GM21619 (cell line): ENCODE measurements at regions not wholly inside any gene's neighbourhood (a gene's known extent, or its start where the extent isn't known, plus 50 kb on each side); places are given as distances from the start of the nearest gene placed in this dataset.

Experiments used
- ATAC-seq: cut with Tn5 transposase; IDR thresholded peaks from one replicate; pipeline ENCODE4 v1.9.1; 2021; ENCODE audit not compliant: unreplicated experiment

- ATAC-seq, result no peak
Observed at GRCh38 chr9:16128003-16128402, 575.2 kb downstream of the CCDC171 start.

- ATAC-seq, result no peak
Observed at GRCh38 chr9:16131264-16131663, 578.4 kb downstream of the CCDC171 start.

GRCh38 chr9:16132513-16132912 is 579.7 kb downstream of the CCDC171 start:
- no peak for ATAC-seq

- no peak for ATAC-seq
Observed at GRCh38 chr9:16133032-16133431, 580.2 kb downstream of the CCDC171 start.

- peak; percentile 83 for ATAC-seq
Observed at GRCh38 chr9:16133556-16134227, 580.8 kb downstream of the CCDC171 start.

- ATAC-seq, result no peak
Observed at GRCh38 chr9:16134351-16134750, 581.5 kb downstream of the CCDC171 start.

GRCh38 chr9:16135968-16136367 is 583.1 kb downstream of the CCDC171 start:
- ATAC-seq, result no peak

GRCh38 chr9:16136451-16136850 is 583.6 kb downstream of the CCDC171 start:
- ATAC-seq, result no peak

- no peak for ATAC-seq
Observed at GRCh38 chr9:16136961-16137360, 584.1 kb downstream of the CCDC171 start.

- ATAC-seq, result no peak
Observed at GRCh38 chr9:16138561-16139491, 586.0 kb downstream of the CCDC171 start.

- ATAC-seq, result no peak
Observed at GRCh38 chr9:16139774-16140173, 586.9 kb downstream of the CCDC171 start.

GRCh38 chr9:16143310-16143709 is 590.5 kb downstream of the CCDC171 start:
- ATAC-seq, result no peak

GRCh38 chr9:16143947-16144890 is 591.4 kb downstream of the CCDC171 start:
- no peak for ATAC-seq

GRCh38 chr9:16145196-16145950 is 592.5 kb downstream of the CCDC171 start:
- no peak for ATAC-seq

GRCh38 chr9:16147726-16148125 is 594.9 kb downstream of the CCDC171 start:
- ATAC-seq, result no peak

GRCh38 chr9:16150501-16150900 is 597.7 kb downstream of the CCDC171 start:
- no peak for ATAC-seq

- no peak for ATAC-seq
Observed at GRCh38 chr9:16150938-16151650, 598.3 kb downstream of the CCDC171 start.

- ATAC-seq, result no peak
Observed at GRCh38 chr9:16152276-16153101, 599.6 kb downstream of the CCDC171 start.

- ATAC-seq, result no peak
Observed at GRCh38 chr9:16153221-16153620, 600.4 kb downstream of the CCDC171 start.
